ENCODE measurements at regions not wholly inside any gene's neighbourhood (a gene's known extent, or its start where the extent isn't known, plus 50 kb on each side); places are given as distances from the start of the nearest gene placed in this dataset.
"Not testable (repeated sequence)": the region's sequence is repeated elsewhere in the genome, so short reads cannot be mapped to it uniquely, and the experiment has no call there.

GRCh38 chr4:148557793-148558192 lies 115.6 kb upstream of the NR3C2 start:
- no peaks in the 10 kb centered on the region for H3K27me3 Mint-ChIP-seq
- no peaks in the 10 kb centered on the region for H3K9me3 Mint-ChIP-seq
- no peaks in the 10 kb centered on the region for H3K36me3 Mint-ChIP-seq (ENCODE audit: low read depth)
- no peaks in the 10 kb centered on the region for H3K4me1 Mint-ChIP-seq (ENCODE audit: low read depth)
- no peak overlapping the region for H3K4me3 Mint-ChIP-seq
- no peak overlapping the region for H3K27ac Mint-ChIP-seq

GRCh38 chr4:148550788-148551187 lies 108.6 kb upstream of the NR3C2 start:
- Mint-ChIP-seq H3K27me3 (no peaks in the 10 kb centered on the region), H3K4me3 (no peak overlapping the region), H3K36me3 (ENCODE audit: low read depth) (no peaks in the 10 kb centered on the region), H3K4me1 (ENCODE audit: low read depth) (no peaks in the 10 kb centered on the region), H3K9me3 (no peaks in the 10 kb centered on the region), H3K27ac (no peak overlapping the region)

DNA sequence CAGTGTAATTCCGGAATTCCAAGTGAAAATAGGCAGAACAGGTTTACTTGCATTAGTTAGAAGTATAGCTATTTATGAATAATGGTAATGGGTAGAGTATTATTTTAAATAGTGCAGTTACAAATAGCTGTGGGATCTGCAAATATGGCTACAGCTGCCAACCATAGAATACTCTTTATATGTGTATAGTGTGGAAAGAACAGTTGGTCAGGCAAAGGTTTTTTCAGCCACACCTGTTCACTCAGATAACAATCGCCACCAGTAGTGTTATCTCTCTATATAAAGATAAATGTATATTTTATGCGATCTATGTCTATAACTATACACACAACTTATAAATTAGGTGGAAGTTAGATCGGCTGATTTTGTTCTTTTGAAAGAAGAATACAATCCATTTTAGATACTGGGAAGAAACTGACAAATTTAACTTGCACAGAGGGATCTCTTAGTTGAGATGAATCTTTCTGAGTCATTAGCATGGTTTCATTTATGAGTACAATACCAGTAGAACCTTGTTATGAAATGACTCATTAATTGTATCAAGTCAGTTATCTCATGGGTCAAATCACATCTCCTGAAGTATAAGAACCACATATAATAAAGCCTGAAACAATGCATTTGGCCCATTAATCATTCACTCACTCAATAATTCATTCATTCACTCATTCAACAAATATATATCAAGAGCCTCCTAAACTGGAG lies 100.9 kb upstream of the NR3C2 start:
- no peaks in the 10 kb centered on the region for H3K36me3 Mint-ChIP-seq (ENCODE audit: low read depth)

GRCh38 chr4:148540622-148541326 lies 98.6 kb upstream of the NR3C2 start:
- Mint-ChIP-seq H3K36me3 (ENCODE audit: low read depth) (no peaks in the 10 kb centered on the region), H3K27ac (no peak overlapping the region), H3K27me3 (no peaks in the 10 kb centered on the region), H3K4me3 (no peak overlapping the region), H3K9me3 (no peaks in the 10 kb centered on the region), H3K4me1 (ENCODE audit: low read depth) (no peaks in the 10 kb centered on the region)

More for the DNA sequence above, 100.9 kb upstream of the NR3C2 start:
- H3K4me3 Mint-ChIP-seq = no peak overlapping the region
- no peak overlapping the region for H3K27ac Mint-ChIP-seq
- no peaks in the 10 kb centered on the region for H3K27me3 Mint-ChIP-seq
- no peaks in the 10 kb centered on the region for H3K4me1 Mint-ChIP-seq (ENCODE audit: low read depth)
- H3K9me3 Mint-ChIP-seq = no peaks in the 10 kb centered on the region

DNA sequence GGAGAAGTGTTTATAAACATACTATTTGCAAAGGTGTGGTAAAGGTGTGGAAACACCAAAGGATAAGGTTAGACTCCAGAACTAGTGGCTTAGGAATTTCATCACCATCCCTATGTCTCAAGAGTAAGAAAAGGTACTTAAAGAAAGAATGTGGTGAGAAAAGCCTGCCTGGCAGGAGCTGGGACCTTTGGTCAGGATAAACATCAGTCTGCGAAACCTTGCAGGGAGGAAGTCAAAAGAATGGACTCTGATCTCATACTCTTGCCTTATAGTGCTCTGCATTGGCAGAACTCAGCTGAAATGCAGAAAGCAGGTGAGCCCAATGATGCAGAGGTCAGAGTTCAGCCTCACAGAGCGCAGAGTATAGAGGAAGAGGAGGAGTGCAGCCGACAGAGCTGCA lies 97.2 kb upstream of the NR3C2 start:
- no peak overlapping the region for H3K27ac Mint-ChIP-seq

DNA sequence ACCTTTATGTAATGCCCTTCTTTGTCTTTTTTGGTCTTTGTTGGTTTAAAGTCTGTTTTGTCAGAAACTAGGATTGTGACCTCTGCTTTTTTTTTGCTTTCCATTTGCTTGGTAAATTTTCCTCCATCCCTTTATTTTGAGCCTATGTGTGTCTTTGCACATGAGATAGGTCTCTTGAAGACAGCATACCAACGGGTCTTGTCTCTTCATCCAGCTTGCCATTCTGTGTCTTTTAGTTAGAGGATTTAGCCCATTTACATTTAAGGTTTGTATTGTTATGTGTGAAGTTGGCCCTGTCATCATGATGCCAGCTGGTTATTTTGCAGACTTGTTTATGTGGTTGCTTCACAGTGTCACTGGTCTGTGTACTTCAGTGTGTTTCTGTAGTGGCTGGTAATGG lies 91.6 kb upstream of the NR3C2 start:
- H3K4me3 Mint-ChIP-seq; H3K27me3 Mint-ChIP-seq; H3K36me3 Mint-ChIP-seq (ENCODE audit: low read depth); H3K4me1 Mint-ChIP-seq (ENCODE audit: low read depth); H3K27ac Mint-ChIP-seq: not testable (repeated sequence)
- peaks cover 25% of the 10 kb centered on the region for H3K9me3 Mint-ChIP-seq

More for the DNA sequence above, 97.2 kb upstream of the NR3C2 start:
- H3K4me3 Mint-ChIP-seq = no peak overlapping the region
- no peaks in the 10 kb centered on the region for H3K27me3 Mint-ChIP-seq
- no peaks in the 10 kb centered on the region for H3K36me3 Mint-ChIP-seq (ENCODE audit: low read depth)
- H3K9me3 Mint-ChIP-seq = peaks cover 6% of the 10 kb centered on the region
- no peaks in the 10 kb centered on the region for H3K4me1 Mint-ChIP-seq (ENCODE audit: low read depth)

DNA sequence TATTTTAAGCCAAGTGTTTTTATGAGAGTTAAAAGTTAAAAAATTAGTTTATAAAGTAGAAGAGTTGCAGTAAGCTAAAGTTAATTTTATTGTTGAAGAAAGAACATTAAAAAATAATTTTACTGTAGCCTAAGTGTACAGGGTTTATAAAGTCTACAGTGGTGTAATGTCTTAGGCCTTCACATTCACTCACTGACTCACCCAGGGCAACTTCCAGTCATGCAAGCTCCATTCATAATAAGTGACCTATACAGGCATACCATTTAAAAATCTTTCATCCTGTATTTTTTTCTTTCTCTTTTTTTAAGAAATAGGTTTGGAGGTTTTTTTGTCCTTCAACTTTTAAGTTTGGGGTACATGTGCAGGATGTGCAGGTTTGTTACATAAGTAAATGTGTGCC lies 87.9 kb upstream of the NR3C2 start:
- H3K36me3 Mint-ChIP-seq (ENCODE audit: low read depth) = peaks cover 4% of the 10 kb centered on the region
- H3K4me1 Mint-ChIP-seq (ENCODE audit: low read depth) = no peaks in the 10 kb centered on the region
- peaks cover 25% of the 10 kb centered on the region for H3K9me3 Mint-ChIP-seq
- H3K4me3 Mint-ChIP-seq = no peak overlapping the region
- H3K27me3 Mint-ChIP-seq = no peaks in the 10 kb centered on the region
- H3K27ac Mint-ChIP-seq = no peak overlapping the region

GRCh38 chr4:148527571-148527970 lies 85.4 kb upstream of the NR3C2 start:
- H3K27ac Mint-ChIP-seq = no peak overlapping the region
- no peaks in the 10 kb centered on the region for H3K4me1 Mint-ChIP-seq (ENCODE audit: low read depth)
- peaks cover 6% of the 10 kb centered on the region for H3K9me3 Mint-ChIP-seq
- no peaks in the 10 kb centered on the region for H3K36me3 Mint-ChIP-seq (ENCODE audit: low read depth)
- H3K27me3 Mint-ChIP-seq = no peaks in the 10 kb centered on the region
- H3K4me3 Mint-ChIP-seq = no peak overlapping the region

- no peaks in the 10 kb centered on the region for H3K36me3 Mint-ChIP-seq (ENCODE audit: low read depth)
- no peaks in the 10 kb centered on the region for H3K27me3 Mint-ChIP-seq
- no peak overlapping the region for H3K27ac Mint-ChIP-seq
- H3K9me3 Mint-ChIP-seq = peaks cover 4% of the 10 kb centered on the region
- no peak overlapping the region for H3K4me3 Mint-ChIP-seq
- no peaks in the 10 kb centered on the region for H3K4me1 Mint-ChIP-seq (ENCODE audit: low read depth)
Observed at GRCh38 chr4:148522995-148523394, 80.8 kb upstream of the NR3C2 start.

GRCh38 chr4:148515248-148515647 lies 73.0 kb upstream of the NR3C2 start:
- H3K27ac Mint-ChIP-seq = no peak overlapping the region
- H3K4me1 Mint-ChIP-seq (ENCODE audit: low read depth) = peaks cover 3% of the 10 kb centered on the region
- no peak overlapping the region for H3K4me3 Mint-ChIP-seq
- H3K27me3 Mint-ChIP-seq = no peaks in the 10 kb centered on the region
- peaks cover 4% of the 10 kb centered on the region for H3K9me3 Mint-ChIP-seq
- H3K36me3 Mint-ChIP-seq (ENCODE audit: low read depth) = no peaks in the 10 kb centered on the region

- Mint-ChIP-seq H3K4me1 (ENCODE audit: low read depth) (peaks cover 3% of the 10 kb centered on the region), H3K4me3 (no peak overlapping the region), H3K27ac (no peak overlapping the region), H3K9me3 (peaks cover 4% of the 10 kb centered on the region), H3K36me3 (ENCODE audit: low read depth) (no peaks in the 10 kb centered on the region), H3K27me3 (no peaks in the 10 kb centered on the region)
Observed at GRCh38 chr4:148514581-148514980, 72.4 kb upstream of the NR3C2 start.

- Mint-ChIP-seq H3K27ac (no peak overlapping the region), H3K4me1 (ENCODE audit: low read depth) (peaks cover 3% of the 10 kb centered on the region), H3K9me3 (peaks cover 4% of the 10 kb centered on the region), H3K27me3 (no peaks in the 10 kb centered on the region), H3K4me3 (no peak overlapping the region), H3K36me3 (ENCODE audit: low read depth) (no peaks in the 10 kb centered on the region)
Observed at GRCh38 chr4:148514041-148514440, 71.8 kb upstream of the NR3C2 start.

- H3K4me1 Mint-ChIP-seq (ENCODE audit: low read depth) = peaks cover 3% of the 10 kb centered on the region
- no peak overlapping the region for H3K4me3 Mint-ChIP-seq
- no peak overlapping the region for H3K27ac Mint-ChIP-seq
- H3K36me3 Mint-ChIP-seq (ENCODE audit: low read depth) = no peaks in the 10 kb centered on the region
- H3K9me3 Mint-ChIP-seq = no peaks in the 10 kb centered on the region
- no peaks in the 10 kb centered on the region for H3K27me3 Mint-ChIP-seq
Observed at GRCh38 chr4:148510211-148510610, 68.0 kb upstream of the NR3C2 start.

- H3K36me3 Mint-ChIP-seq (ENCODE audit: low read depth) = no peaks in the 10 kb centered on the region
- H3K9me3 Mint-ChIP-seq = no peaks in the 10 kb centered on the region
- H3K4me1 Mint-ChIP-seq (ENCODE audit: low read depth) = no peaks in the 10 kb centered on the region
- H3K4me3 Mint-ChIP-seq = no peak overlapping the region
- H3K27ac Mint-ChIP-seq = no peak overlapping the region
- H3K27me3 Mint-ChIP-seq = no peaks in the 10 kb centered on the region
Observed at GRCh38 chr4:148503681-148504080, 61.5 kb upstream of the NR3C2 start.

GRCh38 chr4:148497258-148497657 lies 55.0 kb upstream of the NR3C2 start:
- no peak overlapping the region for H3K27ac Mint-ChIP-seq
- H3K4me1 Mint-ChIP-seq (ENCODE audit: low read depth) = no peaks in the 10 kb centered on the region
- H3K4me3 Mint-ChIP-seq = no peak overlapping the region
- no peaks in the 10 kb centered on the region for H3K27me3 Mint-ChIP-seq
- H3K9me3 Mint-ChIP-seq = no peaks in the 10 kb centered on the region
- H3K36me3 Mint-ChIP-seq (ENCODE audit: low read depth) = no peaks in the 10 kb centered on the region

DNA sequence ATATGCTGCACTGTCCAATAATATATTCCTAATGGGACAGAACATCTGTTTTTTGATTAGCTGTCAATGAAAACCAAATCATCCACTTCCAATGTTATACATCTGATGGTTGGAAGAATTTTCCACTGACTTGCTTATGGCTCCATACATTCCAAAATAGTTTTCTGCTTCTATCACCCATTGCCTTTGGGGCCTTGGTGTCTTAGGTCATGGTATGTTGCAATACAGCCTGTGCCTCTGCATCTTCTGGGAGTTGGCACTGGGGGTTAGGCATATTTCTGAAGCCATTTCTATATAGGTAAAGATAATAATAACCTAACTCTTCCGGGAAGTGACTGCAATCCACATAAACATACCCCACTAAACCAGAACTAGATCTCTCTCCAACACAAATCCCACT lies 53.2 kb upstream of the NR3C2 start:
- no peak overlapping the region for H3K4me3 Mint-ChIP-seq
- H3K36me3 Mint-ChIP-seq (ENCODE audit: low read depth) = no peaks in the 10 kb centered on the region
- H3K4me1 Mint-ChIP-seq (ENCODE audit: low read depth) = no peaks in the 10 kb centered on the region
- H3K27ac Mint-ChIP-seq = no peak overlapping the region
- H3K27me3 Mint-ChIP-seq = no peaks in the 10 kb centered on the region
- H3K9me3 Mint-ChIP-seq = no peaks in the 10 kb centered on the region
